ENCODE measurements at regions not wholly inside any gene's neighbourhood (a gene's known extent, or its start where the extent isn't known, plus 50 kb on each side); places are given as distances from the start of the nearest gene placed in this dataset.

DNA sequence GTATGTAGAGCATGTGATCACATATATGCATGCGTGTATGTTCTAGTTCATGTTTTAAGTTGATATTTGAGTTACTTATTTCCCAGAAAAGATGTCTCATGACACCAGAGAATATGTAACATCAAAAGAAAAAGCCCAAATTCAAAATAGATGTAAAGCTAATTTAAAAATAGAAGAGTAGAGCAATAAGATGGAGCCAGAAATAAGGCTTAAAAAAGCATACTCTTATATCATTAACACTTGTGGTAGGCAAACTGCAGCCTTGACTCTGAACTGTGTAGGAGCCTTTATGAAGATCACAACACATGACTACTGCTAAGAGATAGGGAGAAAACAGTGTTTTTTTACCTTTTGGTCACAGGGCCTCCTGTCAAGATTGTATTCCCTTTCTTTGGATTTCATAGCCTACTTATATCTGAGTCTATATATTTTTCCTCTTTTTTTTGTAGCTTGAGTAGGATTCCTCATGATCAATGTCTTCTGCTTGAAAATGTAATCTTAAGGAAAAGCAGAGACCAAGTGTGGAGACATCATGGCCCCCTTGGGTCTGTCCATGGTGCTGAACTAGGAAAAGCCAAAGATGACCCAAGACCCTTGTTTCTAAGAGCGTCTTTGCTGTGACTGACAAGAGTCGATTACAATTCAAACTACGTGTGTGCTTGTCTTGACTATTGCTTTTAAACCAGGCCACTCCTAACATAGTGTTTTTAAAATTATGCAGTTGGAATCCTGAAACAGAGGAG is 390.4 kb downstream of the SHISA9 start:
- no peak for DNase-seq (ENCODE audit: low spot score)

DNA sequence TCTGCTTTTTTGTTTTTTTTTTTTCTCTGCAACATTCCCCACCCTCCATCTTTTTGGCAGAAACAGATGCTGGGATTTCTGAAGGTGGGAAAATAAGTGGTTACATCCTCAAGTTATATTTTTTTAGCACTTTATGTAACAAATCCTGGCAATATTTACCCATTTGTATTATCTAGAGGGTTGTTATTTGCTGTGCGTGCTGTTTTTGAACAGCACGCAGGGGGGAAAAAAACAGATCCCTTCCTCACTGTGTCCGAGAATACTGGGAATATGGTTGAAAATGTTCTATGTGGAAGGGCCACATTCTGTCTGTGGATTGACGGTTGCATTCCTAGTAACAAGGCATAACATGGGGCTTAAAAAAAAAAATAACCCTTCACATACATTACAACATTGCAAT is 394.8 kb downstream of the SHISA9 start:
- DNase-seq (ENCODE audit: low spot score): no peak

DNA sequence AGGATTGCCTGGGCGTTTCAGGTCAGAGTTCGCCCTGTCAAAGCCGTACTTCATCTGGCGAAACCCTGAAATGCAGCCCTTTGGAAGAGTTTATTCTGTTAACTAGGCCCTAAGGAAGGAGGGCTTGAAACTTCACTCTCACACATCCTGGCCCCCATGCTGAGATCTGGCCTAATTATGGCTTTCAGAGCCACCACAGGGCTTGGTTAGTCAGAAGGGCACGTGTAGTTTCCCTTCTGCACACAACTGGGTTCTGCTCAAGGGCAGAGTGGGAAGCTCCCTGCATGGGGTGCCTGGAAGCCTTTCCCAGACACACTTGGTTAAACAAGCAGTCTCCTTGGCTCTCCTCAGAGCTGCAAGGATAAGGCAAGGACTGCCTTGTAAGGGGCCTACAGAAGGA is 397.3 kb downstream of the SHISA9 start:
- no peak for DNase-seq (ENCODE audit: low spot score)

DNA sequence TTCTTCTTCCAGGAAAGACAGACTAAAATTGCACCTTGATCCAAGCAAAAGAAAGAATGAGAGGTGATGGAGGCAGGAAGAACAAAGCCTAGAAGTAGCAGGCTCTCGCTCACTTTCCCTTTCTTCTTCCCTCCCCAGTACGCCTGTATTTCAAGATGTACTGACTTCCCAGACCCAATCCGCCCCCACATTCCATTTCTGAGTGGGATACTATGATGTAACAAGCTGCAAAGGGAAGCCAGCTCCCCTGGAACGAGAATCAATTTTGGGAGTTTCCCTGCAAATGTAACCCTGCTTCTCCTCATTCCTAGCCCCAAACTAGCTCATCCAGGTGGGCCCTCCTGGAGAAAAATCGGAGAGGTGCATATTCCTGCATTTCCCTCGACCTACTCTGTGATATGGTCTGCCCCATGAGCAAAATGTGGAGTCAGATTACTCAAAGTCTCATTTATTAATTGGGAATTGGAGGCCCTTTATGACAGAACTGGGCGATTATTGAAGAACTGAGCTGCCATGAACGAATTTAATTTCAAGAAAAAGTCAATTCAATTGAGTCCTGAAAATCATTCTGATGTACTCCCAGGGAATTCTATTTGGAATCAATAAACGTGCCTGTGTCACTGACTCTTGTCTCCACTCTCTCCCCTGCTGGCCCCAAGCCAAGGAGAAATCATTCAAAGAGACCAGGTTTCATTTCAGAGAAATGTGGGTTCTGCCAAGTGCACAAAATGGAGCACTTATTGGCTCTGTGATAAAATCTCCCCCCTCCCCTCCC is 398.9 kb downstream of the SHISA9 start:
- DNase-seq (ENCODE audit: low spot score): no peak

DNA sequence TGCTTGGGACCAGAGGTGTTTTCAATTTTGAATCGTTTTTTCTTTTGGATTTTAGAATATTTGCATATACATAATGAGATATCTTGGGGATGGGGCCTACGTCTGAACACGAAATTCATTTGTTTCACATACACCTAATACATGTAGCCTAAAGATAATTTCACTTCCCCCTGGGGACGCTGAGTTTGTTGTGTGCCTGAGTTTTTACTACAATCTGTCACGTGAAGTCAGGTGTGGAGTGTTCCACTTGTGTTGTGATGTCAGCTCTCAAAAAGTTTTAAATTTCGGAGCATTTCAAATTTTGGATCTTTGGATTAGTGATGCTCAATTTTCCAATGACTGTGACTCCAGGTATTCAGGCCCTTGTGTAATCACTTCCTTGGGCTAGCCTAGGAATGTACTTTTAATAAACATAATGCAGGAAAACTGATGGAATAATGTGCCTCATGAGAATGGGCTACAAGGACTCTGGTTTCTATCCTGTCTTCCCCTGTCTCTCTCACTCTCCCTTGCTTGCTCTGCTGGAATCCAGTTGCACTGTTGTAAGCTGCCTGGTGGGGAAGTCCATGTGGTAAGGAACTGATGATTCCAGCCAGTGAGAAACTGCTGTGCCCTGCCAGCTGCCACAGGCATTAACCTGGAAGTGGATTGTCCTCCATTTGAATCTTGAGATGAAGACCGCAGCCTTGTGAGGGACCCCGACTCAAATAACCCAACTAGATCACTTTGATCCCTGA is 403.8 kb downstream of the SHISA9 start:
- no peak for DNase-seq (ENCODE audit: low spot score)

DNA sequence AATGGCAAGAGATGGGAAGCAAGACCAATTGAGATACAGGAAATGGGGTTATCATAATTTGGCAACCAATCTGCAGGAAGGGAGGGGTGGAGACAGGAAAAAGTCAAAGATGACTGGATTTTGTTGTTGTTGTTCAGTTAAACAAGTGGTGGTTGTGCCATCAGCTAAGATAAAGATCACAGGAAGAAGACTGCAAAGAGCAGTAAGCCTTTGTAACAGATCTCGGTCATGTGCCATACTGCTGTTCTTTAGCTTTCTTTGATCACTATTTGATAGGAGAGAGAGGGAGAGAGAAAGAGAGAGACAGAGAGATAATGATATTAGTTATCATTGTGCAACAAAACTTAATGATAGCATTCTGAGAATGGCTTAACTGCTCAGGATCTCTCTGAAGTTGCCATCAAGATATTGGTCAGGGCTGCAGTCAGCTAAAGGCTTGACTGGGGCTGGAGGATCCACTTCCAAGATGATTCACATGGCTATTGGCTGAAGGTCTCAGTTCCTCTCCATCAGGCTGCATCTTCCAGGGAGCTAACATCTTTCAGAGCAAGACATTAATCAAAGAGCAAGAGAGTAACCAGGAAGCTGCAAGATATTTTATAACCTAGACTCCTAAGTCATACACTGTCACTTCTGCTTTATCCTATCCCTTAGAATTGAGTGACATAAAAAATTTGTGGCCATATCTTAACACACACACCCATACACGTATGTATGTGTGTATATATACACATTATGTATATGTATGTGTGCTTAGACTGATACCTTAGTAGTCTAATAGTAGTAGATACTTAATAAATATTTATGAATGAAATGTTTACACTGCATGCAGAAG is 405.0 kb downstream of the SHISA9 start:
- no peak for DNase-seq (ENCODE audit: low spot score)

DNA sequence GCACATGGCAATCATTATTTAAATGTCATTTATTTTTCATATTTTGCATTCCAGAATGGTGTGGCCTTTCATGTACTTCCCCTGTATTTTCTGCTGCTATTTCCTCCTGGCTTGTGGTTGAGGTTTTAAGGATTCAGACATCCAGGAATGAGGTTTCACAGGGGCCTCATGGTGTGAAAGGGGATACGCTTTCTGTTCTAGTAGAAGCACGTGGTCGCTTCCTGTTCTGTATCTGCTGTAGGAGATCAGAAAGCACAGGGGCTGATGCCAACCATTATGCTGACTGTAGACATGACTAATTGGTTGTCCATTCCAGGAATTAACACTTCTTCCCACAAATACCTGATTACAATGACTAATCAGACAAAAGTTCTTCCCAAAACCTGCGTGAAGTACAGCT is 405.9 kb downstream of the SHISA9 start:
- DNase-seq (ENCODE audit: low spot score): no peak

DNA sequence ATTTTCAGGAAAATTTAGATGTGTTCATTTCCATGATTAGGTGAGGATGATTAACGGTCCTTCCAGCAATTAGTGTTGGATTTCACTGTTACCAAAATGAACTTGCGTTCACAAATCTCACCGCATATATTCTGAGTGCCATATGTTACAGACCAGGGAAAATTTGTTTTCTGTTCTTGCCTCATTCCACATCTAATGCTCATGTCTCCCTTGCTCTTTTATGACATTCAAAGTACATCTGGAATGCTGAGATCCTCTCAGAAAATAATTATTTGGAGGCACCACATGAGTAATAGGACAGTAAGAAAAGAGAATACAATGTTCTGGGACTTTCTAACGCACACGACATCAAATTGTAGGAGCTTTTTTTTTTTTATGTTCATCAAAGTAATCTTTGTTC is 406.5 kb downstream of the SHISA9 start:
- no peak for DNase-seq (ENCODE audit: low spot score)

DNA sequence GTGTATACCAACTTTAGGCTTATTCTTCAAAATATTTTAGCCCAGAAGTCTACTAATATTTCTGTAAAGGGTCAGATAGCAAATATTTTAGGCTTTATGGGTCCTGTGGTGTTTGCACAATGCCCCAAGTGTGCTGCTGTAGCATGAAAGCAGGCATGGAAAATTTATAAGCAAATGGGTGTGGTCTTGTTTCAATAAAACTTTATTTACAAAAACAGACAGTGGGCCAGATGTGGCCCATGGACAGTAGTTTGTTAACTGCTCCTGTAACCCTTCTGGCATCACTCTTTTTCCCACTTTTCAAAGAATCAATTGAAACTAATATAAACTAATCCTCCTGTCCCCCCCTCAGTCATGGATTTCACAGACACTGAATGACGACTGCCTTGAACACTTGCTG is 410.7 kb downstream of the SHISA9 start:
- no peak for DNase-seq (ENCODE audit: low spot score)

DNA sequence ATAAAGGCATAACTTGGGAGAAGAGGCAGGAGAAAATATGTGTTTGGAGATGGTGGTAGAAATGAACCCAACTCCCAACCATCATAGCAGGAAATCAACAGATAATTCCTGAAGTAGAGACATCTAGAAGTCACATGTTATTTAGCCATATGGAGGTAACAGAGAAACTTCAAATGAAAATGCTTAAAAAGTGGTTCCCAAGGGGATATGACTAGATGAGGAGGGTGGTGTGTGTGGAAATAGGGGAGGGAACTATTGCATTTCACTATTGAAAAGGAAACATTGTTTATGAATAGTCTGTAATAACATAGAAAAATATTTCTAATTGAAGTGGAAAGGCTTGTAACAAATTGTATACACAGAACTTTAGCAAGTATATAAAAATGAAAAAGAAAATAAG is 412.0 kb downstream of the SHISA9 start:
- no peak for DNase-seq (ENCODE audit: low spot score)

DNA sequence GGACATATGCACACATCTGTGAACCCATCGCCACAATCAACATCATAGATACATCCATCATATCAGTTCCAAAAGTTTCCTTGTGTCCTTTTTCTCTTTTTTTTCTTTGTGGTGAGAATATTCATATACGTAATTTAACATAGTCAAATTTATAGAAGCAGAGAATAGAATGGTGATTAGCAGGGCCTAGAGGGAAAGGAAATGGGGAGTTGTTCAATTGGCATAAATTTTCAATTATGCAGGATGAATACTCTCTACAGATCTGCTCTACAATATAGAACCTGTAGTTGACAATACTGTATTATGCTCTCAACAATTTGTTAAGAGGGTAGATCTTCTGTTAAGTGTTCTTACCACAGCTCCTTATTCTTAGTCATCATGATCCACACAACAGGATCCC is 413.2 kb downstream of the SHISA9 start:
- DNase-seq (ENCODE audit: low spot score): no peak

DNA sequence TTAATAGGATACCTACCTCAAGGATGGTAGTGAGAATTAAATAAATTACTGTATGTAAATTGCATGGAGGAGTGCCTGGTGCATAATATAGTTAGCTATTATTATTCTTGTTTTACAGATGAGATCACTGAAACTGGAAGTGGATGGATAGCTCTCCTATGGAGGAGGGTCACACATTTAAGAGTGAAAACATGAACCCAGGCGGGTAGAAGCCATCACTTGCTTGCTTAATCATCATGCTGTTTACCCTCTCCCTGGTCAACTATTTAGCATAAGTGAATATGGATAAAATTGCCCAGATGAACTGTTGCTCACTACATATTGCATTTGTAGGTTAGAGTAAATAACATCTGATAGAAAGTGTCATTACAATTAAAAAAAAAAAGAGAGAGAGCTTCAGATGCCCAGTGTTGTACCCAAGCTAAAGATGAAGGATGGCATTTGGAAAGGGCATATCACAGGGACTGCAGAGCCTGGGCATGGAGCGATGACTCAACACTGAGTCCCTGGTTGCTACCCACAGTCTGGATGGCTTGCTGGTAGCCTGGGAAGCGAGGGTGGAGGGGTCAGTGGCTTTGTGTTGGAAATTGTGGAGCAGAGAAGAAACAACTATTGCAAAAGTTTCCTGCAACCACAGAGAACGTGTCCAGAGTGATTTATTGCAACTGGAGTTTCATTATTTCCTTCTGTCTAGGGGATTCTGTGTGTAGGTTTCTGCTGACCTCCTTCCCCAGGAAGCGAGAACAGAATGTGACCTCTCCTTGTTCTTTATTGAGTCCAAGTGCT is 414.4 kb downstream of the SHISA9 start:
- DNase-seq (ENCODE audit: low spot score): no peak

DNA sequence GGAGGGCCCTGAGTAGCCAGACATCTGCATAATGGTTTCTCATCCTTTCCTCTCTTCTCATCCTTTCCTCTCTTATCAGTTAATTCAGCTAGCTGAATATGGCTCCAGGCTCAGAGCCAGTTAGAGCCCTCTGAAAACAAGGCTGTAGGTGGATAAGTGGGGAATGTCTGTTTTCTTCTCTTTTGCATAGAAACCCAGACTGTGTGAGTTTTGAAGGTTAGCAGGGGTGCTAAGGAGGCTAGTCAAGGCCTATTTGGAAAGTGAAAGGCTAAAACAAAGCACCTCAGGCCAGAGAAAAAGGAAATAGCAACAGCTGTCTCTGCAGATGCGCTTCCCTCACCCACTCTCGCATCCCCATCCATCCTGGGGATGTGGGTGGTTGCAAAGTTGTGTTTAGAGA is 420.9 kb downstream of the SHISA9 start:
- DNase-seq (ENCODE audit: low spot score): no peak

DNA sequence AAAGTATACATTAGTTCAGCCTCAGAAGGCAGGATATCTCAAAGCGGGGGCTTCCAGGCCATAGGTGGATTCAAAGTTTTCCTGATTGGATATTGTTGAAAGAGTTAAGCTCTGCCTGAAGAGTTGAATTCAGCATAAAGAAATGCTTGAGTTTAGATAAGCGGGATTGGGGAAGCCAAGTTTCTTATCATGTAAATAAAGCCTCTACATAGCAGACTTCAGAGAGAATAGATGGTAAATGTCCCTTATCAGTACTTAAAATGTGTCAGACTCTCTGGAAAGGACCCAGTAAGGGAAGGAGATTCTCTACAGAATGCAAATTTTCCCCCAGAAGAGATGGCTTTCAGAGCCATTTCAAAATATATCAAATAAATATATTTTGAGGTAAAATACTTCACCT is 423.5 kb downstream of the SHISA9 start:
- no peak for DNase-seq (ENCODE audit: low spot score)

DNA sequence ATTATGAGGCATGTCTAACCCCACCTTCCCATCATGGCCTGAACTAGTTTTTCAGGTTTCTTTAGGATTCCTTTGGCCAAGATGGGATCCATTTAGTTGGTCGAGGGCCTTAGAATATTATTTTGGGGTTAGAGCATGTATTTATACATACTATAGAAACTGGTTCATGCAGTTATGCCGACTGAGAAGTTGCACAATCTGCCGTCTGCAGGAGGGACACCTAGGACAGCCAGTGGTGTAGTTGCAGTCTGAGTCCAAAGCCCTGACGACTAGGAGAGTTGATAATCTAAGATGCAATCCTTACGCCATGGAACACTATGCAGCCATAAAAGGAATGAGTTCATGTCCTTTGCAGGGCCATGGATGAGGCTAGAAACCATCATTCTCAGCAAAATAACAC is 424.0 kb downstream of the SHISA9 start:
- no peak for DNase-seq (ENCODE audit: low spot score)

DNA sequence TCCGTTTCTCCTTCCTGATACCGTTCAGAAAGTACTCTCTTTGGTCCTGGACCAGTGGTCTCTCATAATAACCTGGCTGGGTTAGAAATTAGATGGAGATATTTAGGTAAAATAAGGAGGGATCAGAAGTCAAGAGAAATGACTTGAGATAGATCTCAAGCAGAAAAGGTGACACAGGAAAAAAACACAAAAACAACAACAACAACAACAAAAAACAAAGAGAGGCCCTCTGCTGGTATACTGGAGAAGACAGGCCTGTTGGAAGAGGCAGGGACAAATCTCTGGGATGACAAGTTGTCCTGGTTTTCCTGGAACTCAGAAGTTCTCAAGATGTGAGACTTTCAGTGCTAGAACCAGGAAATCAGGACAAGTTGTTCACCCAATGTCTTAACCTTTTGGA is 430.5 kb downstream of the SHISA9 start:
- DNase-seq (ENCODE audit: low spot score): no peak

DNA sequence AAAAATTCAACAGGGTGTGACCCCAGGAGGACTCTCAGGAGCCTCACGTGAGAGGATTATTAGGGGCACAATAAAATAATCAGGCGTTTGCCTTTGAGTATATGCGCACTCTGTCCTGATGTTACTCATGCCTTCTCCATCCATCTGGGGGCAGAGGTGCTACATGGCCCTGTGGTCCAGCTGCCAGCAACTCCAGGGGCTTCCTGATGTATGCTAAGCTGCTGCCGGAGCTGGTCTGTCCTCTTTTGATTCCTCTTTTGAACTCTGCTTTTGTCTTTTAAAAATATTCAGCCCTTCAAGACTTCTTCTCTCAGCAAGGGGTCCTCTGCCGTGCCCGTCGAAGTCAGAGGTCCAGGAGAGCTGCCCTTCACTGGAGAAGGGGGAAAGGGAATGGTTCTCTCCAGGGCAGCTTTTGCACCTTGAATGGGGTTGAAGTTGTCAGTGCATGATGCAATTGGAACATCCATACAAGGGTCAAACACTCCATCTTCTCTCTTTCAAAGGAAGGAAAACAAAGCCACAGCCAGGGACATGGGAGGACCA is 431.4 kb downstream of the SHISA9 start:
- DNase-seq (ENCODE audit: low spot score): no peak

DNA sequence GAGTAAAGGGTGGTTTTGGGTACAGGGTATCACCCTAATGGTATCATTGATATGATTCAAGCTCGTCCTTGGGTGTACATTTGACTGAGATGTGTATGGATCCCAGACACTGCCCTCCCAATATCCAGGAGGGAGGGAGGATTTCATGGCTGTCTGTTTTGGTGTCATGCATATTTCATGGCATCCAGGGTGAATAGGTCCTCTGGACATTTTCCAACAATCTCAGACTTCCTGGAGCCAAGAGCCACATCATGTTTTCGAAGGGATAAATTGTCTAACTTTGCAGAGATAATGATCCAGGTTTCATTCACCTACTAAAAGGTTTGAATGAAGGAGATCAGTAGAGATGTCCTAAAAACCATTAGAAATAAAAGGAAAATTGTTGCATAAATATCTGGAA is 431.9 kb downstream of the SHISA9 start:
- no peak for DNase-seq (ENCODE audit: low spot score)

DNA sequence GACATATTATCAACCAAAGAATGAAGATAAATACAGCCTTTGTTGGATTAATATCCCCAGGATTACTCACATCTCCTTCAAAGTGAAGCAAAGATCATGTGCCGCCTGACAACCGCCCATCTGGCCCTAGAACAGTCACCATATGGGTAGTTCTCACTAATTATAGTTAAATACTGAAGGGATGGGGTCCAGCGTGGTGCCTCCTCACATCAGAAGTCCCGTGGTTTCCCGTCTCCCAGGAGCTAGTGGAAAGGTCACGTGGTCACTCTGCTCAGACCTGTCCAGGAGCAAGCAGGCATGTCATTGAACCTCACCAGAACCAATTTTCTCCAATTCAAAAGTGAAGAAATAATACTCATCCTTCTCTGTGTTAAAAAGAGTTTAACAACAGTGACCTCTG is 434.5 kb downstream of the SHISA9 start:
- DNase-seq (ENCODE audit: low spot score): no peak

DNA sequence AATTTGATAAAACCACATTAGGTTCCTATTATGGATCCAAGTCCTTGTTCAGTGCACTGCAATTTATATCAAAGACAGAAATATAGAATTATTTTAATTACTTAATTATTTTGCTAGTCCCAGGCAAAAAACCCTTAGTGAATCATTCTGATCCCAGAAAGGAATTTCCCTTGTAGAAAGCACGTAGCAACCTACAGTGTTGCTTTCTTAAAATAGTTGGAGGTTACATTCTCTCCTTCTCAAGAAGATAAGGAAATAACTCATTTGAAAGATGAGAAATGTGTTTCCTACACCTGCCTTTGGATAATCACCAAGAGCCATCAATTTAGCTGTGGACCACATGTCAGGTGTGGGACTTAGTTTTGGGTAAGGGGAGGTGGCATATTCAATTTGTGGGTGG is 434.9 kb downstream of the SHISA9 start:
- no peak for DNase-seq (ENCODE audit: low spot score)

All from AG20443 (cell line).